ENCODE measurements at regions not wholly inside any gene's neighbourhood (a gene's known extent, or its start where the extent isn't known, plus 50 kb on each side); places are given as distances from the start of the nearest gene placed in this dataset.

- no peaks in the 10 kb centered on the region for H3K4me1 ChIP-seq (ENCODE audit: insufficient read depth, low read length)
- no peaks in the 10 kb centered on the region for H3K36me3 Mint-ChIP-seq
These were observed 170.9 kb downstream of the ZBTB18 start for GRCh38 chr1:244221991-244222390.

DNA sequence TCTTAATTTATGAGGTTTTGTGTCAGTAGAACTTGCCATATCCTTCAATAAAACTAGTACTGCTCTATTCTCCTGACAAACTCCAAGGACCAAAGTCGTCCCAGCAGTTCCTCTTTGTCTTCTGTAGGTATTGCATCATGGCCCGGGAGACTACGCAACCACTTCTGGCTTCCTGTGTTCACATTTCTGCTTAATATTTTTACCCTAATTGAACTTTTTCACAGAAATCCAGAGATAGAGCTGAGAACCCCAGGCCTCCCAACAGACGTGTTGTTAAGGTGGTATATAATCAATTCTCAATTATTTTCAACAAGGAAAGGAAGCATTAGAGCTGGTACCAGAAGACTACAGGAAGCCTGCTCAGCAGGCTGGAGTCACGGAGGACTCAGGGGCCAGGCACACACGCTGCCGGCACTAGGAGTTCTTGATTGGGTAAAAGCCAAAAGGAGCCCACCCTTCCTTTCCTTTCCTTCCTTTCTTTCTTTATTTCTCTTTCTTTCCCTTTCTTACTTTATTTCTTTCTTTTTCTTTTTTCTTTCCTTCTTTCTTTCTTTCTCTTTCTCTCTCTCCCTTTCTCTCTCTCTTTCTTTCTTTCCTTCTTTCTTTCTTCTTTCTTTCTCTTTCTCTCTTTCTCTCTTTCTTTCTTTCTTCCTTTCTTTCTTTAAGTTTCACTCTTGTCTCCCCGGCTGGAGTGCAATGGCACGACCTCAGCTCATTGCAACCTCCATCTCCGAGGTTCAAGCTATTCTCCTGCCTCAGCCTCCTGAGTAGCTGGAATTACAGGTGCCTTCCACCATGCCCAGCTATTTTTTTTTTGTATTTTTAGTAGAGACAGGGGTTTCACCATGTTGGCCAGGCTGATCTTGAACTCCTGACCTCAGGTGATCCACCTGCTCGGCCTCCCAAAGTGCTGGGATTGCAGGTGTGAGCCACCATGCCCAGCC, 173.7 kb downstream of the ZBTB18 start:
- no peaks in the 10 kb centered on the region for H3K27me3 ChIP-seq (ENCODE audit: insufficient read depth, low read length, poor library complexity, severe bottlenecking)
- H3K4me1 ChIP-seq (ENCODE audit: insufficient read depth, low read length) = no peaks in the 10 kb centered on the region
- no peaks in the 10 kb centered on the region for H3K4me1 Mint-ChIP-seq
- ChIA-PET CTCF (no interaction called here), POLR2A (no interaction called here)
- no peak for DNase-seq
- H3K4me3 ChIP-seq (ENCODE audit: low read length) = no peak overlapping the region
- H3K27ac ChIP-seq (ENCODE audit: low read depth, low read length) = no peak overlapping the region
- H3K9me3 ChIP-seq (ENCODE audit: low read length) = no peaks in the 10 kb centered on the region
- no peak overlapping the region for H3K27ac Mint-ChIP-seq
- no peaks in the 10 kb centered on the region for H3K9me3 Mint-ChIP-seq
- peaks cover 10 to 41% of the 10 kb centered on the region in 2 donors for H3K27me3 Mint-ChIP-seq
- H3K36me3 Mint-ChIP-seq = no peaks in the 10 kb centered on the region
- no peaks in the 10 kb centered on the region for H3K36me3 ChIP-seq (ENCODE audit: insufficient read depth, low read length)
- no peak overlapping the region for H3K4me3 Mint-ChIP-seq

More at GRCh38 chr1:244221991-244222390, 170.9 kb downstream of the ZBTB18 start:
- H3K27me3 ChIP-seq (ENCODE audit: insufficient read depth, low read length, poor library complexity, severe bottlenecking) = no peaks in the 10 kb centered on the region
- no peak overlapping the region for H3K27ac ChIP-seq (ENCODE audit: low read depth, low read length)
- Mint-ChIP-seq H3K27me3 (peaks cover 13 to 31% of the 10 kb centered on the region in 2 donors), H3K9me3 (no peaks in the 10 kb centered on the region), H3K27ac (no peak overlapping the region), H3K4me1 (no peaks in the 10 kb centered on the region), H3K4me3 (no peak overlapping the region)
- H3K36me3 ChIP-seq (ENCODE audit: insufficient read depth, low read length) = no peaks in the 10 kb centered on the region
- ChIA-PET POLR2A (no interaction called here), CTCF (no interaction called here)
- no peak overlapping the region for H3K4me3 ChIP-seq (ENCODE audit: low read length)
- no peak for DNase-seq
- no peaks in the 10 kb centered on the region for H3K9me3 ChIP-seq (ENCODE audit: low read length)

GRCh38 chr1:244226435-244226834, 175.4 kb downstream of the ZBTB18 start:
- Histone ChIP-seq H3K27me3 (ENCODE audit: insufficient read depth, low read length, poor library complexity, severe bottlenecking) (no peaks in the 10 kb centered on the region), H3K27ac (ENCODE audit: low read depth, low read length) (no peak overlapping the region), H3K4me1 (ENCODE audit: insufficient read depth, low read length) (no peaks in the 10 kb centered on the region), H3K4me3 (ENCODE audit: low read length) (no peak overlapping the region), H3K36me3 (ENCODE audit: insufficient read depth, low read length) (no peaks in the 10 kb centered on the region), H3K9me3 (ENCODE audit: low read length) (no peaks in the 10 kb centered on the region)
- Mint-ChIP-seq H3K4me3 (no peak overlapping the region), H3K4me1 (peaks cover 0 to under 1% (median 0%) of the 10 kb centered on the region in 3 donors), H3K27ac (no peak overlapping the region), H3K36me3 (no peaks in the 10 kb centered on the region), H3K27me3 (peaks cover 12 to 48% of the 10 kb centered on the region in 2 donors), H3K9me3 (no peaks in the 10 kb centered on the region)
- ChIA-PET POLR2A (no interaction called here), CTCF (no interaction called here)
- DNase-seq = no peak

DNA sequence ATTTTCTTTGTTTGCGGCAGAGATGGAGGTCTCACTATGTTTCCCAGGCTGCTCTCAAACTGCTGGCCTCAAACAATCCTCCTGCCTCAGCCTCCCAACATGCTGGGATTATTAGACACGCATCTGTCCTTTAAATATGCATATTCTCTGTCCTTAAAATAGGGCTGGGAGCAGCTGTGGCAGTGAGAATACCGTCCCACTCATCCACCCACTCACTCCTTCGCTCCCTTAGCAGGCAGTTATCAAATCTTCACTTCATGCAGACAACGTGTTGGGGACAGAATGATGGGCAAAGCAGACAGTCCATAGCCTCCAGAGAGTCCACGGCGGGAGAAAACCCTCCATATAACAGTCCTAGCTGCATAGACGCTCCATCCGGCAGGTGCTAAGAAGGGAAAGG, 179.4 kb downstream of the ZBTB18 start:
- Mint-ChIP-seq H3K4me3 (no peak overlapping the region), H3K36me3 (no peaks in the 10 kb centered on the region), H3K4me1 (peaks cover 0 to 8% (median 7%) of the 10 kb centered on the region in 3 donors), H3K9me3 (no peaks in the 10 kb centered on the region), H3K27ac (no peak overlapping the region), H3K27me3 (peaks cover 15 to 61% of the 10 kb centered on the region in 2 donors)
- Histone ChIP-seq H3K27me3 (ENCODE audit: insufficient read depth, low read length, poor library complexity, severe bottlenecking) (no peaks in the 10 kb centered on the region), H3K4me3 (ENCODE audit: low read length) (no peak overlapping the region), H3K36me3 (ENCODE audit: insufficient read depth, low read length) (no peaks in the 10 kb centered on the region), H3K4me1 (ENCODE audit: insufficient read depth, low read length) (no peaks in the 10 kb centered on the region), H3K27ac (ENCODE audit: low read depth, low read length) (no peak overlapping the region), H3K9me3 (ENCODE audit: low read length) (no peaks in the 10 kb centered on the region)
- CTCF ChIA-PET = no interaction called here
- POLR2A ChIA-PET = no interaction called here
- DNase-seq = no peak

GRCh38 chr1:244231193-244231571, 180.1 kb downstream of the ZBTB18 start:
- Histone ChIP-seq H3K27ac (ENCODE audit: low read depth, low read length) (no peak overlapping the region), H3K4me3 (ENCODE audit: low read length) (no peak overlapping the region), H3K36me3 (ENCODE audit: insufficient read depth, low read length) (no peaks in the 10 kb centered on the region), H3K27me3 (ENCODE audit: insufficient read depth, low read length, poor library complexity, severe bottlenecking) (no peaks in the 10 kb centered on the region), H3K4me1 (ENCODE audit: insufficient read depth, low read length) (no peaks in the 10 kb centered on the region), H3K9me3 (ENCODE audit: low read length) (no peaks in the 10 kb centered on the region)
- Mint-ChIP-seq H3K36me3 (no peaks in the 10 kb centered on the region), H3K4me3 (no peak overlapping the region), H3K27me3 (peaks cover 9 to 55% of the 10 kb centered on the region in 2 donors), H3K4me1 (peaks cover 0 to 8% (median 7%) of the 10 kb centered on the region in 3 donors), H3K9me3 (no peaks in the 10 kb centered on the region), H3K27ac (peak overlapping the region in 1 of 8 donors; percentile 19)
- ChIA-PET POLR2A (no interaction called here), CTCF (no interaction called here)
- DNase-seq = no peak

- H3K27me3 Mint-ChIP-seq = peaks cover 7 to 50% of the 10 kb centered on the region in 2 donors
- Histone ChIP-seq H3K4me3 (ENCODE audit: low read length) (no peak overlapping the region), H3K9me3 (ENCODE audit: low read length) (no peaks in the 10 kb centered on the region), H3K27me3 (ENCODE audit: insufficient read depth, low read length, poor library complexity, severe bottlenecking) (no peaks in the 10 kb centered on the region), H3K36me3 (ENCODE audit: insufficient read depth, low read length) (no peaks in the 10 kb centered on the region), H3K4me1 (ENCODE audit: insufficient read depth, low read length) (no peaks in the 10 kb centered on the region), H3K27ac (ENCODE audit: low read depth, low read length) (no peak overlapping the region)
- H3K9me3 Mint-ChIP-seq = no peaks in the 10 kb centered on the region
- POLR2A ChIA-PET = no interaction called here
- no peak for DNase-seq
- peaks cover 0 to 8% (median 7%) of the 10 kb centered on the region in 3 donors for H3K4me1 Mint-ChIP-seq
- no peak overlapping the region for H3K27ac Mint-ChIP-seq
- CTCF ChIA-PET = no interaction called here
- no peaks in the 10 kb centered on the region for H3K36me3 Mint-ChIP-seq
- peak overlapping the region in 2 of 7 donors; percentile 44 to 63 for H3K4me3 Mint-ChIP-seq
These were observed 180.7 kb downstream of the ZBTB18 start for GRCh38 chr1:244231572-244232315.

GRCh38 chr1:244234009-244234643, 183.0 kb downstream of the ZBTB18 start:
- POLR2A ChIA-PET = no interaction called here
- Histone ChIP-seq H3K36me3 (ENCODE audit: insufficient read depth, low read length) (no peaks in the 10 kb centered on the region), H3K9me3 (ENCODE audit: low read length) (no peaks in the 10 kb centered on the region), H3K4me1 (ENCODE audit: insufficient read depth, low read length) (peaks cover 3% of the 10 kb centered on the region), H3K27ac (ENCODE audit: low read depth, low read length) (no peak overlapping the region), H3K4me3 (ENCODE audit: low read length) (no peak overlapping the region), H3K27me3 (ENCODE audit: insufficient read depth, low read length, poor library complexity, severe bottlenecking) (no peaks in the 10 kb centered on the region)
- no peak for DNase-seq
- Mint-ChIP-seq H3K4me1 (peaks cover 0 to 9% (median 7%) of the 10 kb centered on the region in 3 donors), H3K27ac (no peak overlapping the region), H3K36me3 (no peaks in the 10 kb centered on the region), H3K9me3 (no peaks in the 10 kb centered on the region), H3K4me3 (peak overlapping the region in 1 of 7 donors; percentile 23), H3K27me3 (peaks cover 8 to 32% of the 10 kb centered on the region in 2 donors)
- CTCF ChIA-PET = interaction anchor here (1.0 kb wide), 1 partner anchor 11 kb away, joined by 3 read pairs; no protein-coding TSS in a partner anchor

GRCh38 chr1:244235157-244235556, 184.1 kb downstream of the ZBTB18 start:
- no peak overlapping the region for H3K27ac Mint-ChIP-seq
- H3K4me1 ChIP-seq (ENCODE audit: insufficient read depth, low read length) = peaks cover 11% of the 10 kb centered on the region
- H3K4me3 Mint-ChIP-seq = no peak overlapping the region
- H3K4me3 ChIP-seq (ENCODE audit: low read length) = no peak overlapping the region
- no peaks in the 10 kb centered on the region for H3K9me3 ChIP-seq (ENCODE audit: low read length)
- DNase-seq = no peak
- H3K9me3 Mint-ChIP-seq = no peaks in the 10 kb centered on the region
- H3K4me1 Mint-ChIP-seq = peaks cover 2 to 12% (median 7%) of the 10 kb centered on the region in 3 donors
- H3K36me3 Mint-ChIP-seq = no peaks in the 10 kb centered on the region
- H3K27me3 ChIP-seq (ENCODE audit: insufficient read depth, low read length, poor library complexity, severe bottlenecking) = no peaks in the 10 kb centered on the region
- no peak overlapping the region for H3K27ac ChIP-seq (ENCODE audit: low read depth, low read length)
- no peaks in the 10 kb centered on the region for H3K36me3 ChIP-seq (ENCODE audit: insufficient read depth, low read length)
- CTCF ChIA-PET = interaction anchor here (1.0 kb wide), 1 partner anchor 10 kb away, joined by 3 read pairs; no protein-coding TSS in a partner anchor
- POLR2A ChIA-PET = no interaction called here
- H3K27me3 Mint-ChIP-seq = peaks cover 8 to 25% of the 10 kb centered on the region in 2 donors
